AG09319 (cell line): ENCODE measurements at regions not wholly inside any gene's neighbourhood (a gene's known extent, or its start where the extent isn't known, plus 50 kb on each side); places are given as distances from the start of the nearest gene placed in this dataset.

ENCODE experiments used
- DNase-seq: peaks from one replicate; pipeline ENCODE4 v3.0.0-alpha.2; 2010; ENCODE audit warnings: low read depth; ENCODE audit errors: extremely low read depth
- TF ChIP-seq, protein P1 (sequence below): IDR thresholded peaks from 2 replicates; pipeline ENCODE4 v1.5.1; 2011; ENCODE audit warnings: low read depth, mild to moderate bottlenecking, inconsistent platforms, low read length, moderate library complexity

DNA sequence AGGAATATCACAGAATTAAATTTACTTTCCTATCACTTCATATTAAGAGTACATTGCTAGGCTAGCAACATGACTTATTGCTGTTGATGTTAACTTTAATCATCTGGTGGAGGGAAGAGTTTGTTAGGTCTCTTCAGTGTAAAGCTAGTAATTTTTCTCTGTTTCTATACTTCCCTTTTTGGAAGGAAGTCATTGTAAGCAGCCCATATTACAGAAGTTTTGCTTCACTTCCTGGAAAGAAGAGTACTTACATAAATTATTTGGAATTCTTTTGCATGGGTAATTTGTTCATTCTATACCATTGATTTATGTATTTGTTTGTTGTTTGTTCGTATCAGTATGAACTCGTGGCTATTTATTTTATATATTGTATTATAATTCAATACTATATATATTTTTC is 405.2 kb downstream of the RFPL4B start:
- TF ChIP-seq, protein P1, sequence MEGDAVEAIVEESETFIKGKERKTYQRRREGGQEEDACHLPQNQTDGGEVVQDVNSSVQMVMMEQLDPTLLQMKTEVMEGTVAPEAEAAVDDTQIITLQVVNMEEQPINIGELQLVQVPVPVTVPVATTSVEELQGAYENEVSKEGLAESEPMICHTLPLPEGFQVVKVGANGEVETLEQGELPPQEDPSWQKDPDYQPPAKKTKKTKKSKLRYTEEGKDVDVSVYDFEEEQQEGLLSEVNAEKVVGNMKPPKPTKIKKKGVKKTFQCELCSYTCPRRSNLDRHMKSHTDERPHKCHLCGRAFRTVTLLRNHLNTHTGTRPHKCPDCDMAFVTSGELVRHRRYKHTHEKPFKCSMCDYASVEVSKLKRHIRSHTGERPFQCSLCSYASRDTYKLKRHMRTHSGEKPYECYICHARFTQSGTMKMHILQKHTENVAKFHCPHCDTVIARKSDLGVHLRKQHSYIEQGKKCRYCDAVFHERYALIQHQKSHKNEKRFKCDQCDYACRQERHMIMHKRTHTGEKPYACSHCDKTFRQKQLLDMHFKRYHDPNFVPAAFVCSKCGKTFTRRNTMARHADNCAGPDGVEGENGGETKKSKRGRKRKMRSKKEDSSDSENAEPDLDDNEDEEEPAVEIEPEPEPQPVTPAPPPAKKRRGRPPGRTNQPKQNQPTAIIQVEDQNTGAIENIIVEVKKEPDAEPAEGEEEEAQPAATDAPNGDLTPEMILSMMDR = no peak
- no peak for DNase-seq

DNA sequence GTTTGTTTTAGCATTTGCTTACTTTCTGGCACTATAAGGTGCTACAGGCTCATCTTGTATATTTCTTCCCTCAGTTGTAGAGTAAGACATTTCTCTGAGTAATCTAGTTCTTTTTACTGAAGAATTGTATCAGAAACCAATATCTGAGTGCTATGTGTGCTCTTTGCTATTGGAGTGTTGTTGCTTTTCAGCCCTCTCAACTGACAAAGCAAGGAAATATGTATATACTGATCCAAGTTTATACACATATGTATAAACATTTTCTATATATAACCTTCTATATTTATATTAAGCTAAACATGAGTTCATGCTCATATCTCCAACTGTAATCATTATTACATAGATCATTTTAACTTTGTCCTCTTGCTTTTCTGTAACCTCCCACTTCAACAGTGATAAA is 405.7 kb downstream of the RFPL4B start:
- no peak for DNase-seq

DNA sequence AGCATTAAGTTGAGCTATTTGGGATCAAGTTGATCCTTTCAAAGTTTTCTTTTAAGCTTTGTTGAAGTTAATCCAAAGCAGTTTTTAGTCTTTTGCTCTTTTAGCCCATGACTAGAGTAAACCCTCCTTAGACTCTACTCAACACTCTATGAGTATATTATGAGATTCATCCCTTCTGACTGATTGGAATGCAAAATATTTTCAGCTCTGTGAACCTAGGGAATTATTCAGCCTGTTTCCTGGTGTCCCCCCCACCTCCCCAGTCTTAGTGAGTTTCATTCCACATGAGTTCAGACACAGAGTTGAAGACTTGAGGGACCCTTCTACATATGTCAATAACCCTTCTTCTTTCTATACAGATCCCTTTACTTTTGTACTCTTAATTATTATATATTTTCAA is 413.7 kb downstream of the RFPL4B start:
- TF ChIP-seq, protein P1 = no peak
- no peak for DNase-seq

More for the DNA sequence above, 405.7 kb downstream of the RFPL4B start:
- TF ChIP-seq, protein P1 = no peak

GRCh38 chr6:112761740-112762139 is 414.6 kb downstream of the RFPL4B start:
- DNase-seq = no peak
- TF ChIP-seq, protein P1 = no peak

DNA sequence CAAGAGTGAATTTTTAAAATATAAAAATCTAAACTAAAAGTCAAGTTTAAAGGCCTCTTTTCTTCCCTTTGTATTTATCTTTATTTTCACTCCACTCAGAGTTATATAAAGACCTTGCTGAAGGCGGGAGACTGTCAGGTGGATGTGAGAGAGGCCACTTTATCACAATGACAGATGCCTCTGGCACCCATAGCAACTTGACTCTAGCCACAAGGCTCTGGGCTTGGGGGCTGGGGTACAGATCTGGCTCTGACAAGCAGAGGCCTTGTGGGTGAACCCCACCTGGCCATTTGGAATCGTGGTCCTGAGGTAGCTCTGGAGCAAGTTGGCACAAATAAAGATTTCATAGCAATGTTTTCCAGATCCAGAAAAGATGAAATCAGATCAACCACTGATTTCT is 417.2 kb downstream of the RFPL4B start:
- no peak for DNase-seq
- TF ChIP-seq, protein P1 = no peak

GRCh38 chr6:112770308-112770707 is 423.2 kb downstream of the RFPL4B start:
- TF ChIP-seq, protein P1 = no peak
- no peak for DNase-seq

DNA sequence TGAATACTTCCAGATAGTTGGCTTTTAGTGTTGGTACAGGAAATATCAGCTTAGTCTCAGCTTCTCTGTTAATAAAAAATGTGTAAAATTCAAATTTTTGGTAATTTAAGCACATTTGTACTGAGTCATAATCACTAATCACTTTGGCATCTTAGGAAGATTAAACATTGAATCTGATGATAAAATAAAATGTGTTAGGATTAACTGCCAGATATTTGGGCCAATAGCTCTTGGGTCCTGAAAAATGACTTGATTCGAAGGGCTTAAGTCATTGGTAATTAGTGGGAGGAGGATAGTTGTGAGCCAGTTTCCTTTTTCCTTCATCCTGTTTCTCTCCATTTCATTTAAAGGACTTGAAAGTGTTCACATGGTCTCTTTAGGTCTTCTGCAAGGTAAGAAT is 426.1 kb downstream of the RFPL4B start:
- TF ChIP-seq, protein P1 = no peak
- DNase-seq = no peak

GRCh38 chr6:112774319-112774718 is 427.2 kb downstream of the RFPL4B start:
- TF ChIP-seq, protein P1 = no peak
- no peak for DNase-seq
